ENCODE measurements at regions not wholly inside any gene's neighbourhood (a gene's known extent, or its start where the extent isn't known, plus 50 kb on each side); places are given as distances from the start of the nearest gene placed in this dataset.
"Not testable (repeated sequence)": the region's sequence is repeated elsewhere in the genome, so short reads cannot be mapped to it uniquely, and the experiment has no call there.

- not testable (repeated sequence) for TF ChIP-seq CTCF, EZH2 (IDR thresholded peaks at IDR 0.05)
Measured at GRCh38 chr1:232717911-232718310, 87.3 kb upstream of the MAP10 start.

Measured in neural progenitor cell (in vitro differentiated cells).